GM21717 (cell line): ENCODE measurements at regions not wholly inside any gene's neighbourhood (a gene's known extent, or its start where the extent isn't known, plus 50 kb on each side); places are given as distances from the start of the nearest gene placed in this dataset.

Experiments used
- ATAC-seq: cut with Tn5 transposase; IDR thresholded peaks from one replicate; pipeline ENCODE4 v1.9.1; 2021; ENCODE audit warnings: mild to moderate bottlenecking, moderate library complexity; ENCODE audit not compliant: unreplicated experiment

DNA sequence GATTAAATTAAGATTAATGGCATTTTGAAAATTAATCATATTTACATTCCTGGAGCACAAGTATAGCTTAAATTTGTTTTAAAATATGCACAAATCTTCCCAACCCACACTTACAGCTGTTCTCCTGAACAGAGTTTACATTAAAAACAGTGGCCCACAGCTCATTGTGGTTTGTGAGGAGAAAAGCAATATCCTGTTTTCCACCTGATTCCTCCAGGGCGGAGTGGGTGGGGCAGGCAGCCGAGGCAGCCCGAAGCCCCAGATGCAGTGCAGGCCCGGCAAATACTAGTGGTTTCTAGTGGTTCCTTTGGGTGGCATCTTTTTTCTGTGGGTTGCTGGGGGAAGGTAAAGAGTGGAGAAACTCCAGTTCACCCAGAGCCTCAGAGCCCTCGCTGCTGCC, 280.8 kb downstream of the ARHGAP12 start:
- no peak for ATAC-seq

DNA sequence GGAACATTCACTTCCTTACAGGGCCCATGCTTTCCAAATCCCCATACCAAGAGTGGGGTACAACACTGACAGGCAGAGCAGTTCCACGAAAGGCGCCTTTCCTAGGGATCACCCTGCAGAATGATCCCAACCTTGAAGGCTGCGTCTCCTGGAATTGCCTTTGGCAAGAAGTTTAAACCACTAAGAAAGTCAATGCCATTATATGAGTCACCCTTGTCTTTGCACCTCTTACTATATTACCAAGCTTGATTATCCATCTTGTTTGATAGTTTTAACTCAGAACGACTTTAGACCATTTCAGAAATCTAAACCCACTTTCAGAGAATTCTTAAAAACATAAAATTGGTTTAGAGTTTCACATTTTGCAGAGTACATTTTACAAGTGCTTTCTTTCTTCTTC, 282.1 kb downstream of the ARHGAP12 start:
- no peak for ATAC-seq

DNA sequence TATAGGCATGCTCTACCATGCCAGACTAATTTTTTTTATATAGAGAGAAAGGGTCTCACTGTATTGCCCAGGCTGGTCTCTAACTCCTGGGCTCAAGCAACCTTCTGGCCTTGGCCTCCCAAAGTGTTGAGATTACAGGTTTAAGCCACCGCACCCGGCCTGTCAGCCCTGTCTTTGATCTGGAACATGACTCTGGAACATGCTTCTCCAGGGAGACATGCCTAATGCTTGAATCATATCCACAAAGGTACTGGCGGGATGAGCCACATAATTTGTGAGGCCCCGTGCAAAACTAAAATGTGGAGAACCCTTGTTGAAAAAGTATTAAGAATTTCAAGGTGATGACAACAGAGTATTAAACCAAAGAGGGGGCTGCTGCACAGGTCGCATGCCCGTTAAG, 282.8 kb downstream of the ARHGAP12 start:
- ATAC-seq: no peak

DNA sequence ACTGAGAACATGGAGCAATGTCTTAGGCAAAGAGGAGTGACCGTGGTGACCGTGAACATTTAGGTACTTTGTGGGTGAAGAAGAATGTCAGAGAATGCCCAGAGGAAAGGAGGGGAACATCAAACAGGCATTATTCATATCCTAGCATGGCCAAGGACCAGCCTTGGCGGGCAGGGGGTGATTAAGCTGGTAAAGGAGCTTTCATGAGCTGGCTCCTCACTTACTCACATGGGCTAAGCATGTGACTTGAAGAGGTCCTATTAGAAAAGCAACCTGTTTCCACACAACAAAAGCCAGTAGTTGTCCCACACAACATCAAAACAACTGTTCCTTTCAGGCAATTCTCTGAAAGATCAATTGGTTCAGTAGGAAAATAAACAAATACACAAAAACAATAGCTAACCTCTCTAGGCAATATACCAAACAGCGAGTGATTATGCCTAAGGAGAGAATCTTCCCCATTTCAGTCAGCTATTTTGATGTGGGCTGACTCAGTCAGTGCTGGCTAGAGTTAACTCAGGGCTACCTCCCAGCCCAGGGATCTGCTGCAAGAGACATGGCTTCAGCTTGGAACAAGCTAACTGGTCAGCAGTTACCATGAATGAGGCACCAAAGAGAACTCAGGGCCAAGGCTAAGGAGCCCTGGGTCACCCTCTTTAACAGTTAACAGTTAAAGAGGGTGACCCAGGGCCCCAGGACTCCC, 283.5 kb downstream of the ARHGAP12 start:
- no peak for ATAC-seq

DNA sequence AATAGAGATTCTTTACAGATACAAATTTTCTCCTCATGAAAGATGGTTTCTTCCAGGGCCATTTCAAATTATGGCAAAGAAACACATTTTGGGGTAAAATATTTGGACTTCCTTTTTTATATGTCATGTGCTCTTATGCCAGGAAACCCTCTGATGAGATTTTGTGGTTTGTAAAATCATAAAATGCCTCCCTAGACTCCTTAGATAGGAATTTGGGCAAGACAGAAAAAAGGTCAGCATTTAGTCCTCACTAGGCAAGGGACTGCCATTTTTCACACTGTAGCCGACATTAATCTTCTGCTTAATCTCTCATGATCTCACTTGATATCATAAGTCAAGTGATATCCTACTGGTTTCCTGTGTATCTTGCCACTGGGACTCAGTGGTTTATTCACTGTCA, 286.4 kb downstream of the ARHGAP12 start:
- ATAC-seq: no peak

- no peak for ATAC-seq
Measured at GRCh38 chr10:31635415-31636065, 293.1 kb downstream of the ARHGAP12 start.

- ATAC-seq: no peak
Measured at GRCh38 chr10:31635009-31635408, 293.6 kb downstream of the ARHGAP12 start.

GRCh38 chr10:31630861-31631567, 297.6 kb downstream of the ARHGAP12 start:
- no peak for ATAC-seq

DNA sequence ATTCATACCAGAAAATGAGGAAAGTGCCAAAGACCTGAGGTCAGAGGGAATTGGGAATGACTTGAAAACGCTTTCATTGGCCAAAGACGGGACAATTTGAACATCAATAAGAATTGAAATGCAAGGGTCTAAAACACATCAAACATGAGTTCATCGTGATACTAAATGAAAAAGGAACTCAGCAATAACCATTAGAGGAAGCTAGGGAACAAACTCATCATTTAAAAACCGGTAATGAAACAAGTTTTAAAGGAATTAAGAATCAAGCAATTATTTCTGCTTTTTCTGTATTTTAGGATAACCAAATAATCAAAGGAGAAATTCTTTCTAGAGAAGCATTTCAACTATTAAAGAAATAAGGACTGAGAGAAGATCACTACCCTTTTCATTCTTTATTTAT, 303.1 kb downstream of the ARHGAP12 start:
- ATAC-seq: no peak

DNA sequence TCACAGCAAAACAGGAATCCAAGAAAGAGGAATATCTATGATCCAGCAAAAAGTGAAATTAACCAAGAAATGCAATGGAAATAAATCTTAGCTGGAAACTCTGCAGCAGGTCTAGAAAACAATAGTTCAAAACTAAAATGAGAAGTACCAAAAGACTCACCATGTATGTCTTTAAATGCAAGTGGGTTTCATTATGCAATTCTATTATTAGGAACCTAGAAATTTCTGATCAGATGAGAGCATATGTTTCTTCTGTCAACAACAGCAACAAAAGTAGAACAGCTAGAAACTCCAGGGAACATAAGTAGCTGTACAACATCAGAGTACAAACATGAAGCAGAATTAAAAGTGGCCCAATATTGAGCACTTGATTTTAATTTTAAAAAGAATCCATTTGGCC, 304.0 kb downstream of the ARHGAP12 start:
- ATAC-seq: no peak

GRCh38 chr10:31623947-31624346, 304.7 kb downstream of the ARHGAP12 start:
- ATAC-seq: no peak

- no peak for ATAC-seq
Measured at GRCh38 chr10:31623466-31623865, 304.4 kb downstream of the ZEB1 start.

DNA sequence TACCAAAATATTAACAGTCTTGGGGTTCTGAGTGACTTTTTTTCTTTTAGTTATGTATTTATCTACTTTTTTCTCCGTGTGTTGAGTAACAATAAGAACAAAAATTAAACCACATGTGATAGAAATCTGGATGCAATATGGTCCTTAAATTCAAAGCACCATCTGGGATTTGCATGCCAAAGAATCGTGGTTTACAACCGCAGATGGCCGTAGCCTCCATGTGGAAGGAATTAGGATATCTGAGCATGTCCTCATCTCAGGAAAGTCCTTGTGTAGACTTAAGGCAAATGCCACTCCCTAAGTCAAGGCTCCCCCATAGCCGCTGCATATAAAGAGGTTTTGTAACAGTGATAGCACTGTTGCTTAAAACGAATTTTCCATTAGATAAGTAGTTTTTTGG, 304.0 kb downstream of the ZEB1 start:
- ATAC-seq: no peak

- ATAC-seq: no peak
Measured at GRCh38 chr10:31621733-31622132, 302.7 kb downstream of the ZEB1 start.

- ATAC-seq: no peak
Measured at GRCh38 chr10:31620226-31621151, 301.5 kb downstream of the ZEB1 start.

GRCh38 chr10:31619531-31620061, 300.6 kb downstream of the ZEB1 start:
- no peak for ATAC-seq

DNA sequence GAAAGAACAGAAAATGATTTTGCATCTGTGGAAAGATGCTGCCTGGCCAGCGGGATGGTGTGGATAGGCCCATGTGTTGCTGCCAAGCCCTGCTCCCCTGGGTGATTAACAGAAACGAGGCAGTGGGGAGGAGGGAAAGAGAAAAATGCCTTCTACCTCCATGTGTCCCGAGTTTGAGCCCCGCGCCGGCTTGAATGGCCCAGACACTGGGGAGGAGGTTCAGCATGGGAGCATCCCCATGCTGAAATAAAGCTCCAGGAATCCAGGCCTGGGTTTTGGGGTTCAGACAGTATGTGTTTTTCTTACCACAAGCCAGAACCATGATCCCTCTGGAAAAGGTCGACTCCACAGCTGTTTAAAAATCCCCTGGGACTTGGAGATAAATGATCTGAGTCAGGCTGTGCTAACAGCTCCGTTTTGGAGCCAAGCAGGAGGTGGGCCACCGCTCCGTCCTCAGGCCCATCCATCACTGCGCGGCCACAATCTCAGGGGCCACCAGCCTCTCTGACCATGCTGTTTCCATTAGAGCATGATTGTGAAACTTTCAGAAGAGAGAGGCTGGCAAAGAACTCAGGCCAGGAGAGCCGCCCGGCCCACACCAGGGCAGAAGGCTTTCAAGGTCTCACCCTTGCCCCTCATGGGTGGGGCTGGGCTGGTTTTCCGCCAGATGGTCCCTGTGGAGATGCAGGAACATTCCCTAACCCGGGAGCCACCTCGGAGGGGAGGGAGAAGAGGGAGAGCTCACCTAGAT, 299.7 kb downstream of the ZEB1 start:
- no peak for ATAC-seq

GRCh38 chr10:31617757-31618156, 298.7 kb downstream of the ZEB1 start:
- no peak for ATAC-seq

DNA sequence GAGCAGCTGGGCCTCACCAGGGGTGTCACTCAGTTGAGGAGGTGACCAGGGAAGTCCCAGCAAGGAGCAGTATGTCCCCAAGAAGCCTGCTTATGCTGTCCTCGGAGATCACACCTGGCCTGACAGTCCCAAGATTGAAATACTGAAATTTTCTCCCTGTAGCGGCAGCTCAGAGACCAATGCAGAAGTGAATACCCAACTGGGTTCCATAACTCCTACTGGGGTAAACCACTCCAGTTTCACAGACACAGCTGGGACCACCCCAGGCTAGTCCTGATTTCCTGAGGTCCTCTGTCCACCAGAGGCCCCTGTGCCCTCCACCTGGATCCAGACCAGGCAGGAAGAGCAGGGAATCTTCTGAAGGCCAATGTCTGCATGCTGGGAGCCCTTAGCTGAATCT, 298.1 kb downstream of the ZEB1 start:
- no peak for ATAC-seq

- no peak for ATAC-seq
Measured at GRCh38 chr10:31615129-31615528, 296.1 kb downstream of the ZEB1 start.
